Keratinocyte (primary cell): ENCODE measurements at regions not wholly inside any gene's neighbourhood (a gene's known extent, or its start where the extent isn't known, plus 50 kb on each side); places are given as distances from the start of the nearest gene placed in this dataset.

Experiments used
- DNase-seq: peaks from one replicate; pipeline ENCODE4 v3.0.0-alpha.2; 2011; ENCODE audit warnings: low read depth, missing footprints, low spot score
- FAIRE-seq: peaks from 2 replicates; lab custom pipeline; 2011; peaks lifted over from hg19 to GRCh38; lab: Jason Lieb, UNC
- H2AFZ ChIP-seq: 2 replicates; pipeline ENCODE4 v1.6.0; 2012; ENCODE audit warnings: low read length, control low read depth, inconsistent platforms; ENCODE audit not compliant: control insufficient read depth
- H3K27ac ChIP-seq: 2 replicates; pipeline ENCODE4 v1.5.1; 2011; ENCODE audit warnings: low read length; ENCODE audit not compliant: control insufficient read depth, insufficient read depth
- H3K27me3 ChIP-seq: 3 replicates; pipeline ENCODE4 v1.6.0; 2011; ENCODE audit warnings: low read length; ENCODE audit not compliant: control insufficient read depth, insufficient read depth; ENCODE audit errors: extremely low read depth
- H3K36me3 ChIP-seq, 2 experiments: 2 replicates in 1 of 2; 3 replicates in 1 of 2; pipeline ENCODE4 v1.5.1; 2011; ENCODE audit warnings: low read length in 2 of 2, mild to moderate bottlenecking in 1 of 2; ENCODE audit not compliant: control insufficient read depth in 2 of 2, insufficient read depth in 2 of 2; ENCODE audit errors: extremely low read depth in 1 of 2
- H3K4me1 ChIP-seq: 3 replicates; pipeline ENCODE4 v1.5.1; 2011; ENCODE audit warnings: low read length; ENCODE audit not compliant: control insufficient read depth, insufficient read depth; ENCODE audit errors: extremely low read depth
- H3K4me2 ChIP-seq: 3 replicates; pipeline ENCODE4 v1.6.0; 2011; ENCODE audit warnings: low read depth, low read length; ENCODE audit not compliant: control insufficient read depth, insufficient read depth; ENCODE audit errors: extremely low read depth
- H3K4me3 ChIP-seq, 3 experiments: fragments of 200-600 bp in 1 of 3; sonication (generic) in 1 of 3; 2 replicates in 2 of 3; 3 replicates in 1 of 3; pipeline ENCODE4 v1.5.1; 2011 to 2016; ENCODE audit warnings: low read length in 3 of 3, mild to moderate bottlenecking in 3 of 3, control low read depth in 2 of 3, inconsistent platforms in 1 of 3, low read depth in 1 of 3, mixed read lengths in 1 of 3, mixed run types in 1 of 3, moderate library complexity in 1 of 3; ENCODE audit not compliant: control insufficient read depth in 2 of 3, insufficient read depth in 2 of 3; ENCODE audit errors: extremely low read depth in 1 of 3
- H3K79me2 ChIP-seq: 2 replicates; pipeline ENCODE4 v1.6.0; 2012; ENCODE audit warnings: low read length; ENCODE audit not compliant: control insufficient read depth, insufficient read depth
- H3K9ac ChIP-seq: 3 replicates; pipeline ENCODE4 v1.6.0; 2011; ENCODE audit warnings: low read length; ENCODE audit not compliant: control insufficient read depth, insufficient read depth; ENCODE audit errors: extremely low read depth
- H3K9me1 ChIP-seq: 3 replicates; pipeline ENCODE4 v1.6.0; 2011; ENCODE audit warnings: low read length; ENCODE audit not compliant: control insufficient read depth, insufficient read depth; ENCODE audit errors: extremely low read depth
- H3K9me3 ChIP-seq: 2 replicates; pipeline ENCODE4 v1.5.1; 2012; ENCODE audit warnings: low read depth, low read length; ENCODE audit not compliant: control insufficient read depth
- H4K20me1 ChIP-seq: 3 replicates; pipeline ENCODE4 v1.6.0; 2011; ENCODE audit warnings: low read length; ENCODE audit not compliant: control insufficient read depth, insufficient read depth; ENCODE audit errors: extremely low read depth
- EZH2 ChIP-seq: IDR thresholded peaks from one replicate; pipeline ENCODE4 v1.6.1; 2012; ENCODE audit warnings: inconsistent platforms, mild to moderate bottlenecking, low read length, moderate library complexity
- dilution Hi-C: fragments of 300-500 bp; cut with MboI; formaldehyde crosslinking; loops from one replicate; pipeline ENCODE4 v1.7.0; 2020; ENCODE audit warnings: low sequenced_read_pairs; ENCODE audit not compliant: extremely low pct_ligation_motif_present
- TF ChIP-seq, protein P1 (sequence below), 3 experiments: IDR thresholded peaks in 1 of 3; conservative IDR thresholded peaks in 1 of 3; optimal IDR thresholded peaks in 1 of 3; 2 replicates in 2 of 3; 3 replicates in 1 of 3; pipeline versions ENCODE3 to v1.5.1; 2011; ENCODE audit warnings: low read length in 3 of 3, mild to moderate bottlenecking in 3 of 3, moderate library complexity in 2 of 3, control low read depth in 1 of 3, inconsistent platforms in 1 of 3; ENCODE audit not compliant: insufficient read depth in 2 of 3; ENCODE audit errors: extremely low read depth in 1 of 3

DNA sequence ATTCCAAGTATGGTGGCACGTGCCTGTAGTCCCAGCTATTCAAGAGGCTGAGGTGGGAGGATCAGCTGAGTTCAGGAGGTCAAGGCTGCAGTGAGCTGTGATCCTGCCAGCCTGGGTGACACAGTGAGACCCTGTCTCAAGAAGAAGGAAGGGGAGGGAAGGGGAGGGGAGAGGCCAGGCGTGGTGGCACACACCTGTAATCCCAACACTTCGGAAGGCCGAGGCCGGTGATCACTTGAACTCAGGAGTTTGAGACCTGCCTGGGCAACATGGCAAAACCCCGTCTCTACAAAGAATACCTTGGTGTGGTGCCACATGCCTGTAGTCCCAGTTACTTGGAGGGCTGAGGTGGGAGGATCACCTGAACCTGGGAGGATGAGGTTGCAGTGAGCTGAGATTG, 145.7 kb downstream of the SHANK2 start:
- FAIRE-seq, result no peak

DNA sequence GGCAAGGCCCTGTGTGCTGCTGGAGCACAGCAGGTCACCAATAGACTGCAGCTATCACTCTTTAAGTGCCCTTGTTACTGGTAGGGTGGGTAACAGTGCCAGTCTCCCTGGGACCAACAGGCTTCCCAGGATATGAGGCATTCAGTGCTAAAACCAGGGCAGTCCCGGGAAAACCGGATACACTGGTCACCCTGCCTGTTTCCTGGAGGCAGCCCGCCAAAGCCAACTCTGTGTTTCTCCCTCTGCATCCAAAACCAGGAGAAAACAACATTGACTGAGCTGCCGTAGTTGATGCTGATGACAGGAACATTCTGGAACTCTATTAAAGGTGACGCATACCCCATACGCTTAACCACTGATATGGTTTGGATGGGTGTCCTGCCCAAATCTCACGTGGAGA, 149.1 kb downstream of the SHANK2 start:
- TF ChIP-seq, protein P1, sequence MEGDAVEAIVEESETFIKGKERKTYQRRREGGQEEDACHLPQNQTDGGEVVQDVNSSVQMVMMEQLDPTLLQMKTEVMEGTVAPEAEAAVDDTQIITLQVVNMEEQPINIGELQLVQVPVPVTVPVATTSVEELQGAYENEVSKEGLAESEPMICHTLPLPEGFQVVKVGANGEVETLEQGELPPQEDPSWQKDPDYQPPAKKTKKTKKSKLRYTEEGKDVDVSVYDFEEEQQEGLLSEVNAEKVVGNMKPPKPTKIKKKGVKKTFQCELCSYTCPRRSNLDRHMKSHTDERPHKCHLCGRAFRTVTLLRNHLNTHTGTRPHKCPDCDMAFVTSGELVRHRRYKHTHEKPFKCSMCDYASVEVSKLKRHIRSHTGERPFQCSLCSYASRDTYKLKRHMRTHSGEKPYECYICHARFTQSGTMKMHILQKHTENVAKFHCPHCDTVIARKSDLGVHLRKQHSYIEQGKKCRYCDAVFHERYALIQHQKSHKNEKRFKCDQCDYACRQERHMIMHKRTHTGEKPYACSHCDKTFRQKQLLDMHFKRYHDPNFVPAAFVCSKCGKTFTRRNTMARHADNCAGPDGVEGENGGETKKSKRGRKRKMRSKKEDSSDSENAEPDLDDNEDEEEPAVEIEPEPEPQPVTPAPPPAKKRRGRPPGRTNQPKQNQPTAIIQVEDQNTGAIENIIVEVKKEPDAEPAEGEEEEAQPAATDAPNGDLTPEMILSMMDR (optimal IDR thresholded peaks at IDR 0.05 in 1 of 3, IDR thresholded peaks at IDR 0.05 in 1 of 3, conservative IDR thresholded peaks at IDR 0.05 in 1 of 3; ENCODE audit: extremely low read depth in 1 of 3, insufficient read depth in 2 of 3, low read length in 3 of 3), result no peak
- TF ChIP-seq EZH2, result no peak
- Histone ChIP-seq H3K79me2 (no peaks in the 10 kb centered on the region), H3K4me2 (no peak overlapping the region), H2AFZ (no peak overlapping the region), H3K9me3 (no peaks in the 10 kb centered on the region), H3K9me1 (no peaks in the 10 kb centered on the region), H3K36me3 (no peaks in the 10 kb centered on the region), H3K4me1 (no peaks in the 10 kb centered on the region), H3K9ac (no peak overlapping the region), H3K4me3 (no peak overlapping the region), H3K27me3 (no peaks in the 10 kb centered on the region), H4K20me1 (no peaks in the 10 kb centered on the region), H3K27ac (no peak overlapping the region)
- dilution Hi-C loops, result no loop called here
- no peak for DNase-seq
- no peak for FAIRE-seq

More for the DNA sequence above, 145.7 kb downstream of the SHANK2 start:
- Histone ChIP-seq H3K4me2 (no peak overlapping the region), H4K20me1 (no peaks in the 10 kb centered on the region), H3K4me1 (no peaks in the 10 kb centered on the region), H3K36me3 (peaks cover 0 to 2% of the 10 kb centered on the region in 2 experiments), H2AFZ (no peak overlapping the region), H3K9me3 (no peaks in the 10 kb centered on the region), H3K4me3 (no peak overlapping the region), H3K27ac (no peak overlapping the region), H3K79me2 (no peaks in the 10 kb centered on the region), H3K9me1 (no peaks in the 10 kb centered on the region), H3K27me3 (no peaks in the 10 kb centered on the region), H3K9ac (no peak overlapping the region)
- dilution Hi-C loops, result no loop called here
- no peak for DNase-seq
- TF ChIP-seq, protein P1 (optimal IDR thresholded peaks at IDR 0.05 in 1 of 3, IDR thresholded peaks at IDR 0.05 in 1 of 3, conservative IDR thresholded peaks at IDR 0.05 in 1 of 3; ENCODE audit: extremely low read depth in 1 of 3, insufficient read depth in 2 of 3, low read length in 3 of 3), result no peak
- no peak for TF ChIP-seq EZH2
